Immature natural killer cell (primary cell): ENCODE measurements at regions not wholly inside any gene's neighbourhood (a gene's known extent, or its start where the extent isn't known, plus 50 kb on each side); places are given as distances from the start of the nearest gene placed in this dataset.

Experiments
- DNase-seq, 3 donors: peaks; one replicate each; pipeline ENCODE4 v3.0.0; 2022; ENCODE audit warnings: mixed read lengths in 1 of 3
- H3K27ac Mint-ChIP-seq, 6 donors: one replicate each; pipeline ENCODE4 v1.8.0; 2020; ENCODE audit warnings: mixed read lengths in 6 of 6, mild to moderate bottlenecking in 5 of 6, inconsistent platforms in 4 of 6, moderate library complexity in 3 of 6
- H3K27me3 Mint-ChIP-seq, 3 donors: one replicate each; pipeline ENCODE4 v1.8.0; 2020 to 2021; ENCODE audit warnings: low read depth in 3 of 3, mild to moderate bottlenecking in 3 of 3, mixed read lengths in 3 of 3, moderate library complexity in 3 of 3, inconsistent platforms in 1 of 3
- H3K36me3 Mint-ChIP-seq, 3 donors: one replicate each; pipeline ENCODE4 v1.8.0; 2020; ENCODE audit warnings: mixed read lengths in 3 of 3, inconsistent platforms in 2 of 3, mild to moderate bottlenecking in 2 of 3
- H3K4me1 Mint-ChIP-seq, 2 donors: one replicate each; pipeline ENCODE4 v1.8.0; 2020; ENCODE audit warnings: inconsistent platforms in 2 of 2, mild to moderate bottlenecking in 2 of 2, mixed read lengths in 2 of 2, moderate library complexity in 1 of 2
- H3K4me3 Mint-ChIP-seq, 5 donors: one replicate each; pipeline ENCODE4 v1.8.0; 2020; ENCODE audit warnings: mild to moderate bottlenecking in 5 of 5, mixed read lengths in 5 of 5, inconsistent platforms in 3 of 5, moderate library complexity in 3 of 5
- H3K9me3 Mint-ChIP-seq, 6 donors: one replicate each; pipeline ENCODE4 v1.8.0; 2020; ENCODE audit warnings: mild to moderate bottlenecking in 6 of 6, mixed read lengths in 6 of 6, inconsistent platforms in 4 of 6, moderate library complexity in 3 of 6

DNA sequence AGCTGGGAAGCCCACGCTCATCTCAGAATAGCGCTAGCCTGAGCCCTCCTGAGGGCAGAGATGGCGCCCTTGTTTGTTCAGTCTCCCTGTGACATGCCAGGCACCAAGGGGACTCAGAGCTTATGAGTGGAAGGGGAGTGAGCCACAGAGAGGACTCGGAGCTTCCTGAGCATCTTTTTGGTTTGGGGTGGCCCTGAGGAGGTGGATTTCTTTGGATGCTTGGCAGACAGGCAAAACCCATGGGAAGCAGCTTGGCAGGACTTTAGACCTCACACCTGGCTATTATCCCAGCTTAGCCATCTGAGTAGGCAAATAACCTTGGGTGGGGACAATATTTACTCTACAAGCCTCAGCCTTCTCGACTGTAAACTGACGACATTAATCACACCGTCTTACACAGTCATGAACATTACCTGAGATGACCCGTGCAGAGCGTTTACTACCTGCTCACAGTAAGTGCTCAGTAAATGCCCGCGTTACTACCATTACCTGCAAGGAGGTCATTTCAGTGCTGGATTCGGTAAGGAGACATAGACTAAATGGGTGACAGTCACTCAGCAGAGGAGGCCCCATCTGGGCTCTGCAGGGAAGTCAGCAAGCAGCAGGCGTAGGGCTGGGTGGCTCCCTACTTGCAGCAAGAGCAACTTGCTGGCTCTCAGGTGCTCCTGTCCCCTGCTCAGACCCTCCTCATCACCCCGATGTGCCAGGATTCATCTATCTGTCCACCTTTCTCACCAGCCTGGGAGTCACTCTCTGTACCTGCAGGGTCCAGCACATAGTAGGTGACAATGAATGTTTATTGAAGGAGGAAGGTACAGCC lies 54.9 kb downstream of the KLHDC7A start:
- no peak for DNase-seq
- Mint-ChIP-seq H3K36me3 (no peaks in the 10 kb centered on the region), H3K27me3 (peaks cover 4 to 9% (median 8%) of the 10 kb centered on the region in 3 donors), H3K4me3 (no peak overlapping the region), H3K27ac (no peak overlapping the region), H3K4me1 (no peaks in the 10 kb centered on the region), H3K9me3 (no peaks in the 10 kb centered on the region)

DNA sequence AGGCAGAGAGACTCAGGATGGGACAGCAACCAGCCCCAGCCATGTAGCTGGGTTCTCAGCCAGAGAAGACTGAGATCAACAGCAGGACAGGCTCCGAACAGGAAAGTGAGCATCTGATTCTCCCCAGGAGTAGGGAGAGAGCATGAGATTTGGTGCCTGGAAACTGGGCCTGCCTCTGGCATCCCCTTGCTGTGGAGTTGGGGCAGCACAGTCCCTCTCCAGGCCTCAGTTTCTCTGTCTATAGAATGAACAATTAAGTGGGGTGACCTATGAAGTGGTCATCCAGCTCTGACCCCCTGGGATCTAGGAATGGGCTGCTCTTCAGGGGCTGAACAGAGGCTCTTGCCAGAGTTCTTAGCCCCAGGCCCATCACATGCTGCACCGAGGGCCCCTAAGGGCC lies 55.6 kb downstream of the KLHDC7A start:
- H3K36me3 Mint-ChIP-seq, result no peaks in the 10 kb centered on the region
- H3K9me3 Mint-ChIP-seq, result no peaks in the 10 kb centered on the region
- no peaks in the 10 kb centered on the region for H3K4me1 Mint-ChIP-seq
- H3K4me3 Mint-ChIP-seq, result no peak overlapping the region
- DNase-seq, result no peak
- H3K27ac Mint-ChIP-seq, result no peak overlapping the region
- peaks cover 4 to 13% (median 6%) of the 10 kb centered on the region in 3 donors for H3K27me3 Mint-ChIP-seq

- Mint-ChIP-seq H3K4me3 (no peak overlapping the region), H3K4me1 (no peaks in the 10 kb centered on the region), H3K27me3 (peaks cover 4 to 14% (median 8%) of the 10 kb centered on the region in 3 donors), H3K9me3 (no peaks in the 10 kb centered on the region), H3K36me3 (no peaks in the 10 kb centered on the region), H3K27ac (no peak overlapping the region)
- no peak for DNase-seq
Measured at GRCh38 chr1:18536915-18537314, 56.2 kb downstream of the KLHDC7A start.

DNA sequence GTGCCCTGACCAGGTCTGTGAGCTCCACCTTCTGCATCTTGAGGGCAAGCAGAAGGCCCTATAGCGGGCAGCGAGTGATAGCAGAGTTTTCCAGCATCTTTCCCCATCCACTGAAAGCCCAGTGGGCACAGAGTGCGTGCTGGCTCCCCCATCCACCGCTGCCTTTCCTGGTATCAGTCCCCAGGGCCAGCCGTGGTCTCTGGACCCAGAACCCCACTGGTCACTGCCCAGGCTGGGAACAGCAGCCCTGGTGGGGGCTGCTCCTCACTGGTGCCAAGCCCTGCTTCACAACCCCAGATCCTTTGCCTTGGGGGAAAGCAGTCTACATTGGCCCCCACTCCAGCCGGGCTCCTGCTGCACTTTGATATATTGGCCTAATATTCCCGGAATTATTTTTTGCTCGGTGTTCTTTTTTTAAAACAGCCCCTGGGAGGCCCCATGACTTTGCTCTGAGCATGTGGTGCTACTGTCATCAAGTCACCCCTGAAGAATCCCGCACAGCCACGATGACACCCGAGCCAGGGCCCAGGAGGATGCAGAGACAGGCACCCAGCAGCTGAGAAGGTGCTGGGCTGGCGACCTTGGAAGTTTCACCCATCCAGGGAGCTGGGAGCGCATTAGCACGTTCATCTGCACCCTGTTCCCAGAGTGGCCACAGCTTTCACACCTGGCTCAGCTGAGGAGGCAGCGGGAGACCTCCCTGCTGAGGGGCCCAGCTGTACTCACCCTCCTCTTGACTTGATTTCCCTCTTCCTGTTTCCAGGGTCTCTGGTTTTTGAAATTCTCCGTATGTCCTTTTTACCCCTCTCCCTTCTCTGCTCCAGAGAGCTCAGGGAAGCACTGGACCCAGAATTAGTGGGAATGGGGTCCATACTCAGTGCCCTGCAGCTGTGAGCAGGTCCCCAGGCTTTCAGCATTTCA lies 56.9 kb downstream of the KLHDC7A start:
- no peak overlapping the region for H3K27ac Mint-ChIP-seq
- peaks cover 4 to 17% (median 14%) of the 10 kb centered on the region in 3 donors for H3K27me3 Mint-ChIP-seq
- no peaks in the 10 kb centered on the region for H3K9me3 Mint-ChIP-seq
- no peaks in the 10 kb centered on the region for H3K4me1 Mint-ChIP-seq
- H3K4me3 Mint-ChIP-seq, result no peak overlapping the region
- no peaks in the 10 kb centered on the region for H3K36me3 Mint-ChIP-seq
- DNase-seq, result no peak

GRCh38 chr1:18539171-18539570 lies 58.4 kb downstream of the KLHDC7A start:
- Mint-ChIP-seq H3K27ac (no peak overlapping the region), H3K9me3 (peaks cover 0 to 4% (median 0%) of the 10 kb centered on the region in 6 donors), H3K36me3 (no peaks in the 10 kb centered on the region), H3K27me3 (peaks cover 5 to 15% (median 11%) of the 10 kb centered on the region in 3 donors), H3K4me1 (no peaks in the 10 kb centered on the region), H3K4me3 (no peak overlapping the region)
- DNase-seq, result no peak

DNA sequence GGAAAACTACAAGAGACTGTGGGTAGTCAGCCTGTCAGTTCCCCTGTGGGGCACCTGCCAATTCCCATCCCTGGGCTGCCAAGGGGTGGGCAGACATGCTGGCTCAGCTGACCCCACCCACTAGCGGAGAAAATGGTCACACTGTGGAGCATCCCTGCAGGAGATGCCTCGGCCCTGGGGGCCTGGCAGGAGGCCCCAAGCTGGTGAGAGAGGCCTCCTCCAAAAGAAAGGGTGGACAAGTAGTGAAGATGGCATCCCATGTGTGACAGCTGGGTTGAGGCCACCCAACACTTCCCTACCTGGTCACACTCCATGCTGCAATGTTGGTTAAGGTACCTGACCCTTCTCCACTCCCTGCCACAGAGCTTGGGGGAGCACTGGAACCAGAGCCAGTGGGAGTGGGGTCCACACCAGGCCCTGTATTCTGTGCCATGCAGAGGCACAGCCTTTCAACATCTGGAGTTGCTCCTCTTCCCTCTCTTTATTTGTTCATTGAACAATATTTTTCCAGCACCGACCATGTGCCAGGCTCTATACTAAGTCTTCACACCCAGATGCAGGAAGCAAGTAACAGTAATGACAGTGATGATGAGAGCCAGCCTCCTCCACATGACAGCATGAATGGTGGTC lies 59.5 kb downstream of the KLHDC7A start:
- no peaks in the 10 kb centered on the region for H3K4me1 Mint-ChIP-seq
- peaks cover 6 to 15% (median 11%) of the 10 kb centered on the region in 3 donors for H3K27me3 Mint-ChIP-seq
- no peaks in the 10 kb centered on the region for H3K36me3 Mint-ChIP-seq
- no peak for DNase-seq
- no peak overlapping the region for H3K27ac Mint-ChIP-seq
- peaks cover 0 to 4% (median 0%) of the 10 kb centered on the region in 6 donors for H3K9me3 Mint-ChIP-seq
- no peak overlapping the region for H3K4me3 Mint-ChIP-seq

DNA sequence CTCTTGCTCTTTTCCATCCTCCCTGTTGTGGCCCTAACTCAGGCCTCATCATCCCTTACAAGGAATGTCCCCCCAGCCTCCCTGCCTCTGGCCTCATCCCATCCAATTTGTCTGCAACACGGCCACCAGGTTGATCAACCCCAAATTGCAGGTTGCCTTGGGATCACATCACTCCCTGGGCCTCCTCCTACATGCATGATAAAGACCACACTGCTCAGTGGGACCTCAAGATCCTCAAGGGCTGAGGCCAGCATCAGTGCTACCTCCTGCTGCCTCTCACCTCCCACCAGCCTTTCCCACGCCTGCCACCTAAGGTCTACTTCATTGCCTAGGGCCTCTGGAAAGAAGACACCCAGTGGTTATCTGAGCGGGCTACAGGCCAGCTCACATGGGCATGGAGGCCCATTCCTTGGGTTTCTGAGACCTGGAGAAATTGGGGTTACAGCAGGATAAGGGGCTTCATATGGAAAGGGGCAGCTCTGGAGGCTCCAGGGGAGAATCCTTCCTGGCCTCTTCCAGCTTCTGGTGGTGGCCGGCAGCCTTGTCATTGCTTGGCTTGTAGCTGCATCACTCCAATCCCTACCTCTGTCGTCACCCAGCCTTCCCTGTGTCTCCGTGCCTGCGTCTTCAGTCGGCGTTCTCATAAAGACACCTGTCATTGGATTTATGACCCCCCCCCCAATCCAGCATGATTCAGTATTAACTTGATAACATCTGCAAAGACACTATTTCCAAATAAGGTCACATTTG lies 60.5 kb downstream of the KLHDC7A start:
- H3K4me1 Mint-ChIP-seq, result no peaks in the 10 kb centered on the region
- H3K4me3 Mint-ChIP-seq, result no peak overlapping the region
- no peak for DNase-seq
- no peak overlapping the region for H3K27ac Mint-ChIP-seq
- peaks cover 4 to 15% (median 11%) of the 10 kb centered on the region in 3 donors for H3K27me3 Mint-ChIP-seq
- peaks cover 0 to 4% (median 0%) of the 10 kb centered on the region in 6 donors for H3K9me3 Mint-ChIP-seq
- no peaks in the 10 kb centered on the region for H3K36me3 Mint-ChIP-seq

- H3K4me1 Mint-ChIP-seq, result no peaks in the 10 kb centered on the region
- H3K36me3 Mint-ChIP-seq, result no peaks in the 10 kb centered on the region
- no peak overlapping the region for H3K4me3 Mint-ChIP-seq
- peaks cover 0 to 4% (median 0%) of the 10 kb centered on the region in 6 donors for H3K9me3 Mint-ChIP-seq
- H3K27me3 Mint-ChIP-seq, result peaks cover 7 to 17% (median 8%) of the 10 kb centered on the region in 3 donors
- H3K27ac Mint-ChIP-seq, result no peak overlapping the region
- DNase-seq, result no peak
Measured at GRCh38 chr1:18542351-18542750, 61.6 kb downstream of the KLHDC7A start.

DNA sequence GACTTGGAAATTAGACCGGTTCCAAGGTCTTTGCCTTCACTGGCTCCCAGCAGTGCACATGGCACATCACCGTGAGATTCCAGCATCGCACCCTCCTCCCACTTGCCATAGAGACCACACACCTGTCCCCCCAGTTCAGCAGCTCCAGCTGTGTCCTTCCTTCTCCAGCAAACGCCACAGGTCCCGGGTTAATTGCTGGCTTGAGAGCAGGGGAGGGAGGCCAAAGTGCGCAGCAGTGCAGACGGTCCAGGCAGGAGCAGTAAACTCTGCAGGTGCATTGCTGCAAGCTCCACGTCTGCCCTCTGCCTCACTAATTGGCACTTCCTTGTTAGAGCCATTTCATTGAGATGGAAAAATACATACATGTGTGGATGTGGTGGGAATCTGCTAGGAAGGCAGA lies 65.3 kb downstream of the KLHDC7A start:
- no peak overlapping the region for H3K4me3 Mint-ChIP-seq
- peaks cover 6 to 14% (median 8%) of the 10 kb centered on the region in 3 donors for H3K27me3 Mint-ChIP-seq
- peaks cover 0 to 4% (median 0%) of the 10 kb centered on the region in 6 donors for H3K9me3 Mint-ChIP-seq
- no peaks in the 10 kb centered on the region for H3K4me1 Mint-ChIP-seq
- DNase-seq, result no peak
- no peak overlapping the region for H3K27ac Mint-ChIP-seq
- H3K36me3 Mint-ChIP-seq, result no peaks in the 10 kb centered on the region

DNA sequence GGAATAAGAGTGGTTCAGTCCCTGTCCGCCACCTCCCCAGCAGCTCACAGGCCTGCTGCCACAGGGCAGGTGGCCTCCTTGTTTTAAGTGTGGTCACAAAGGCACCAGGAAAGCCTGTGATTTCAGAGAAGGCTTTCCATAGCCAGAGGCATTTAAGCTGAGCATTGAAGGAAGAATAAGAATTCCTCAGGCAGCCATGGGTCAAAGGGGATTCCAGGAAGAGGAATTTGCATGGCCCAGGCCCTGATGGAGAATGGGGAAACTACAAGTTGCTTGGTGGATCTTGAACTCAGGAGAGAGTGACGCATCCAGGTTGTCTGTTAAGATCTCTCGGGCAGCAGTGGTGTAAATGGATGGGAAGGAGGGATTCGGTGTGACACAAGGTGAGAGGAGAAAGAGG lies 66.7 kb downstream of the KLHDC7A start:
- Mint-ChIP-seq H3K27ac (no peak overlapping the region), H3K36me3 (no peaks in the 10 kb centered on the region), H3K27me3 (peaks cover under 1 to 6% (median 6%) of the 10 kb centered on the region in 3 donors), H3K4me1 (no peaks in the 10 kb centered on the region), H3K4me3 (no peak overlapping the region), H3K9me3 (peaks cover 0 to 4% (median 0%) of the 10 kb centered on the region in 6 donors)
- no peak for DNase-seq

DNA sequence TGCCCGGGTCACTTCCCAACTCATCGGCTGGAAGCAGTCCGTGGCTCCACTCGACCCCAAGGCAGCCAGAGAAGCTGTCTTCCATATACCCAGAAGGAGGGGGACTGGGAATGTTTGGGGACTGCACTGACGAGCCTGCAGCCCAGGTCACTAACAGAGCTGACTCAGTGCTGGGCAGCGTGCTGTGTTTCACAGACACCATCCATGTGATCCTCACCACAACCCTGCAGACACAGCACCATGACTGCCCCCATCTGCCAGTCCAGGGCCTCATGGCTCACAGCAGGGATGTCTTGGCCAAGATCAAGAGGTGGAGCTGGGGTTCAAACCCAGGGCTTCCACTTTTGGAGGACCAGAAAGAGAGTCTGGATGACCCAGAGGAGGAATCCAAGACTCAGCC lies 67.9 kb downstream of the KLHDC7A start:
- H3K27ac Mint-ChIP-seq, result no peak overlapping the region
- H3K9me3 Mint-ChIP-seq, result no peaks in the 10 kb centered on the region
- no peaks in the 10 kb centered on the region for H3K4me1 Mint-ChIP-seq
- H3K27me3 Mint-ChIP-seq, result peaks cover 0 to 6% (median 6%) of the 10 kb centered on the region in 3 donors
- no peak for DNase-seq
- H3K36me3 Mint-ChIP-seq, result no peaks in the 10 kb centered on the region
- no peak overlapping the region for H3K4me3 Mint-ChIP-seq

GRCh38 chr1:18549106-18549505 lies 68.4 kb downstream of the KLHDC7A start:
- Mint-ChIP-seq H3K4me3 (no peak overlapping the region), H3K27ac (no peak overlapping the region), H3K9me3 (no peaks in the 10 kb centered on the region), H3K27me3 (peaks cover 0 to 6% (median 6%) of the 10 kb centered on the region in 3 donors), H3K36me3 (no peaks in the 10 kb centered on the region), H3K4me1 (no peaks in the 10 kb centered on the region)
- no peak for DNase-seq

DNA sequence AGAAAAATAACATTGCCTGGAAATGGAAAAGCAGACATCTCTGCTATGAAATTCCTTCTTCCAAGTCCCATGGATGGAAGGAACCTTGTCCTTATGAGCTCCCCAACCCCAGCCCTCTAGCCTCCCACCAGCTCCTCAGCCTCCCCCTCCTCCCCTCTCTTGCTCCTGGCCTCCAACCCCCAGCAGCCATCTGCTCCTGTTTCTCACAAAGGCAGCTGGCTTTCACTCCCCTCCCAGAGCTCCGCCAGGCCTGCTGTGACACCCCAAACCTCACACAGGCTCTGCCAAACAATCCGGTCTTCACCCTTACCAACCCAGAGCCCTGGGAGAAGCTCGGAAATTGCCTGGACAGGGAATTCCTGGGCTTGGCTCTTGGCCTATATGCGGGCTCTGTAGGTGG lies 69.2 kb downstream of the KLHDC7A start:
- Mint-ChIP-seq H3K27ac (no peak overlapping the region), H3K36me3 (no peaks in the 10 kb centered on the region), H3K27me3 (peaks cover 0 to 6% (median 4%) of the 10 kb centered on the region in 3 donors), H3K4me3 (no peak overlapping the region), H3K4me1 (no peaks in the 10 kb centered on the region), H3K9me3 (no peaks in the 10 kb centered on the region)
- DNase-seq, result no peak
